CD4-positive, alpha-beta T cell (primary cell): ENCODE measurements at regions not wholly inside any gene's neighbourhood (a gene's known extent, or its start where the extent isn't known, plus 50 kb on each side); places are given as distances from the start of the nearest gene placed in this dataset.

Experiments used
- ATAC-seq: fragments of 200-7000 bp; cut with Tn5 transposase; one replicate; pipeline ENCODE4 v1.10.0; 2022; ENCODE audit warnings: mild to moderate bottlenecking; ENCODE audit not compliant: poor library complexity
- CTCF ChIA-PET: fragments of 350-600 bp; sonication (Branson Sonifier 250); formaldehyde crosslinking; loops from one replicate; lab custom pipeline; 2021; ENCODE audit warnings: antibody characterized with exemption, inconsistent platforms; lab: Charles Lee
- POLR2A ChIA-PET: fragments of 350-600 bp; sonication (Branson Sonifier 250); formaldehyde crosslinking; loops from one replicate; lab custom pipeline; 2021; ENCODE audit warnings: antibody characterized with exemption, inconsistent platforms; lab: Charles Lee
- DNase-seq, 14 experiments: peaks; one replicate each; pipeline ENCODE4 v3.0.0-alpha.2; 2013 to 2020; ENCODE audit warnings: mixed read lengths in 2 of 14
- H3K27ac ChIP-seq, 2 donors: one replicate each; pipeline versions ENCODE4 v1.5.1 to v1.7.0; 2013; ENCODE audit warnings: low read length in 2 of 2, low read depth in 1 of 2, mild to moderate bottlenecking in 1 of 2
- H3K27me3 ChIP-seq, 2 experiments: 1 replicate in 1 of 2; 2 replicates in 1 of 2; pipeline versions ENCODE4 v1.6.1 to v1.7.0; 2013; ENCODE audit warnings: low read length in 2 of 2, control low read depth in 1 of 2, mild to moderate bottlenecking in 1 of 2, moderate library complexity in 1 of 2; ENCODE audit not compliant: insufficient read depth in 2 of 2, control insufficient read depth in 1 of 2
- H3K36me3 ChIP-seq: one replicate; pipeline ENCODE4 v1.6.1; 2013; ENCODE audit warnings: low read length, control low read depth; ENCODE audit not compliant: insufficient read depth
- H3K4me1 ChIP-seq: one replicate; pipeline ENCODE4 v1.6.1; 2013; ENCODE audit warnings: low read length, control low read depth; ENCODE audit not compliant: insufficient read depth
- H3K4me3 ChIP-seq: one replicate; pipeline ENCODE4 v1.5.1; 2013; ENCODE audit warnings: mild to moderate bottlenecking, low read length, moderate library complexity
- H3K9me3 ChIP-seq, 2 experiments: 1 replicate in 1 of 2; 2 replicates in 1 of 2; pipeline versions ENCODE4 v1.6.1 to v1.7.0; 2013; ENCODE audit warnings: low read length in 2 of 2, mild to moderate bottlenecking in 2 of 2, control low read depth in 1 of 2, moderate library complexity in 1 of 2; ENCODE audit not compliant: control insufficient read depth in 1 of 2, insufficient read depth in 1 of 2
- H3K27ac Mint-ChIP-seq: one replicate; pipeline ENCODE4 v1.8.0; 2020; ENCODE audit warnings: mixed read lengths
- H3K27me3 Mint-ChIP-seq: one replicate; pipeline ENCODE4 v1.8.0; 2021; ENCODE audit warnings: mixed read lengths
- H3K36me3 Mint-ChIP-seq: one replicate; pipeline ENCODE4 v1.8.0; 2021; ENCODE audit warnings: low read depth, mixed read lengths
- H3K4me1 Mint-ChIP-seq: one replicate; pipeline ENCODE4 v1.8.0; 2021; ENCODE audit warnings: low read depth, mixed read lengths
- H3K4me3 Mint-ChIP-seq: one replicate; pipeline ENCODE4 v1.8.0; 2020; ENCODE audit warnings: mild to moderate bottlenecking, mixed read lengths
- H3K9me3 Mint-ChIP-seq: one replicate; pipeline ENCODE4 v1.8.0; 2020; ENCODE audit warnings: mixed read lengths
- CTCF ChIP-seq: fragments of 200-600 bp; IDR thresholded peaks from one replicate; pipeline ENCODE4 v1.8.0; 2022; ENCODE audit warnings: antibody characterized with exemption, mild to moderate bottlenecking
- intact Hi-C, 2 experiments: fragments of 100-400 bp; cut with DNase I in 1 of 2; cut with micrococcal nuclease in 1 of 2; formaldehyde crosslinking; loops; one replicate each; pipeline versions ENCODE4 v1.15.1 to v1.9.0; 2023 to 2025; cut with DNase I, micrococcal nuclease

GRCh38 chr2:71756280-71756906, 303.0 kb downstream of the DYSF start:
- intact Hi-C loops: no loop called here
- Mint-ChIP-seq H3K4me3 (no peak overlapping the region), H3K27ac (no peak overlapping the region), H3K36me3 (no peaks in the 10 kb centered on the region), H3K27me3 (peaks cover 28% of the 10 kb centered on the region), H3K4me1 (no peaks in the 10 kb centered on the region), H3K9me3 (peaks cover 3% of the 10 kb centered on the region)
- no peak for TF ChIP-seq CTCF
- no peaks in the 10 kb centered on the region for H3K36me3 ChIP-seq
- no peaks in the 10 kb centered on the region for H3K9me3 ChIP-seq
- H3K4me3 ChIP-seq: no peak overlapping the region
- H3K27me3 ChIP-seq: peaks cover 0 to 8% of the 10 kb centered on the region in 2 experiments
- DNase-seq (no peak), ATAC-seq (no peak)
- ChIA-PET POLR2A (no interaction called here), CTCF (no interaction called here)
- H3K27ac ChIP-seq: no peak overlapping the region
- H3K4me1 ChIP-seq: no peaks in the 10 kb centered on the region

- CTCF ChIA-PET: no interaction called here
- no peak for TF ChIP-seq CTCF
- no peaks in the 10 kb centered on the region for H3K36me3 ChIP-seq
- ATAC-seq (no peak), DNase-seq (no peak)
- peaks cover 2 to 8% of the 10 kb centered on the region in 2 experiments for H3K27me3 ChIP-seq
- H3K4me1 ChIP-seq: no peaks in the 10 kb centered on the region
- POLR2A ChIA-PET: no interaction called here
- Mint-ChIP-seq H3K27ac (no peak overlapping the region), H3K4me3 (no peak overlapping the region), H3K27me3 (peaks cover 37% of the 10 kb centered on the region), H3K9me3 (peaks cover 3% of the 10 kb centered on the region), H3K36me3 (no peaks in the 10 kb centered on the region), H3K4me1 (no peaks in the 10 kb centered on the region)
- intact Hi-C loops: no loop called here
- H3K27ac ChIP-seq: no peak overlapping the region
- peaks cover 6 to 9% of the 10 kb centered on the region in 2 experiments for H3K9me3 ChIP-seq
- no peak overlapping the region for H3K4me3 ChIP-seq
Measured at GRCh38 chr2:71751590-71751989, 298.2 kb downstream of the DYSF start.

- H3K27me3 Mint-ChIP-seq: peaks cover 30% of the 10 kb centered on the region
- TF ChIP-seq CTCF: no peak
- ChIA-PET POLR2A (no interaction called here), CTCF (no interaction called here)
- no peak overlapping the region for H3K27ac Mint-ChIP-seq
- H3K4me3 ChIP-seq: no peak overlapping the region
- no peaks in the 10 kb centered on the region for H3K36me3 ChIP-seq
- H3K36me3 Mint-ChIP-seq: no peaks in the 10 kb centered on the region
- no peak for DNase-seq
- peaks cover 3% of the 10 kb centered on the region for H3K9me3 Mint-ChIP-seq
- peaks cover 0 to 2% of the 10 kb centered on the region in 2 experiments for H3K27me3 ChIP-seq
- no peak overlapping the region for H3K4me3 Mint-ChIP-seq
- H3K4me1 ChIP-seq: no peaks in the 10 kb centered on the region
- peaks cover 6 to 9% of the 10 kb centered on the region in 2 experiments for H3K9me3 ChIP-seq
- H3K4me1 Mint-ChIP-seq: no peaks in the 10 kb centered on the region
- ATAC-seq: no peak
- H3K27ac ChIP-seq: no peak overlapping the region
- intact Hi-C loops: no loop called here
Measured at GRCh38 chr2:71749671-71750101, 296.3 kb downstream of the DYSF start.
